Activated CD4-positive, alpha-beta T cell treated with anti-CD3 and anti-CD28 coated beads, Interleukin-2, amount 50 U/mL, for 4 hours (primary cell): ENCODE measurements at regions not wholly inside any gene's neighbourhood (a gene's known extent, or its start where the extent isn't known, plus 50 kb on each side); places are given as distances from the start of the nearest gene placed in this dataset.

ENCODE experiments used
- DNase-seq, 2 experiments: peaks; one replicate each; pipeline ENCODE4 v3.0.0-alpha.2; 2020

DNA sequence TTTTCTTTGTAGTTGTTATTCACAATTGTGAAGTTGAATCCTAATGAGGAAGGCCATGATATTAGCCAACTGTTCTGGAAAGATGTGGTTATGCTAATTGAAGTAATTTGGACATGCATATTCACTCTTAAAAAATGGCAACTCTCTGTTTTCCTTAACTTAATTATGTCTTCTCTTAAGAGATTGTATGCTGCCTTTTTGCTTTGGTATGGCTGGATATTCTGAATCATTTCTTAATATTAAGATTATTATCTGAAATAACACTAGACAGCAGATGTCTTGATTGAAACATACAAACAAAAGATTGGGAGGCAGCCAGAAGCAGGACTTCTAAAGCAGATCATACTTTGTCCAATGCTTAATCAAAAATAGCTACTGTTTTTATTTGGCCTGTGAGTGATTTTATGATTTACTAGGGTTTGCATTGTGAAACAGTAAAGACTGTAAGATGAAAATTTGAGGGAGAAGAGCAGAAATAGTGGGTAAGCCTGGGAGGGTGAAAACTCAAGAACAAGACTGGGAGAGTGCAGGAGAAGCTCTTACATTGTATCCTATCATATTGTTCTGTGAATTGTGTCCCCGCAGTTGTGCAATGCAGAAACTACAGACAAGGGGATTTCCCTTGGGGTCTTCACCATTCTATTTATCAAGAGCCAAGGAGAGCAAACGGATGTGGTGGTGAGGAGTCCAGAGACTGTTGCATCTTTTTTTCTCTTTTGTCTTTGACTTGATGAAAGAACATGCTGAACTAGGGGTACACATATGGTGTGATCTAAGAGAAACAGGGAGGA is 554.8 kb downstream of the TUSC7 start:
- DNase-seq = no peak

DNA sequence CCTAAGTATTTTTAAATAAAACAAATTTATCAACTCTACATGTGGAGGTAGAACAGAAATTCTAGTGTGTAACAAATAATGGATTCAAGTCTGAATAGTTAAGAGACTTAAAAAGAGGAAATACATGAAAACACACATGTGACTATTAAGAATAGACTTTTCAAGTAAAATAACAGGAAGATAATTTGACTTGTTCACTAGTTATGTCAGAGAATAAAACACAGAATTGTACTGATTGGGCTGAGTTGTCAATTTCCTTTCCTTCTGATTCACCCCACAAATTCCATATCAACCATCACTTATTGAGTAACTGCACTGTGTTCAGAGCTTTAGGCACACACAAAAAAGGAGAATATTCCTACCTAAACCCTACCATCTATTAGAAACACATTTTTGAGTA is 557.2 kb downstream of the TUSC7 start:
- no peak for DNase-seq

DNA sequence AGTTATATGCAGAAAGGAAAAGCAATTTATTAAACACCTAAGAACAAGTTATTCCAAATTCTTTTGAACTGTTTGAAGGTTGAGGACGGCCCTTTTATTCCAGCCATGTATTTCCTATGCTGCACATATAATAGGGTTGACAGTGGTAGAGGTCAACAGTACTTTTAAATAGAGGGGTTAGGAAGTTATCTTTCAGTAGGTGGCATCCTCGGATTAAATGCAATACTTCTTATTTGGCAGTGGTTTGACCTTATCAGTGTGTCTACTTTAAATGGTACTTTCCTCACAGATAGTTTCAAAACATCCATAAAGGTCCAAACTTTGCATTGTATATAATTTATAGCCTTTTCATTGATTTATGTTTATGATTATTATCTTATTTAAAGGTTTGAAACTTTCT is 558.7 kb downstream of the TUSC7 start:
- no peak for DNase-seq

DNA sequence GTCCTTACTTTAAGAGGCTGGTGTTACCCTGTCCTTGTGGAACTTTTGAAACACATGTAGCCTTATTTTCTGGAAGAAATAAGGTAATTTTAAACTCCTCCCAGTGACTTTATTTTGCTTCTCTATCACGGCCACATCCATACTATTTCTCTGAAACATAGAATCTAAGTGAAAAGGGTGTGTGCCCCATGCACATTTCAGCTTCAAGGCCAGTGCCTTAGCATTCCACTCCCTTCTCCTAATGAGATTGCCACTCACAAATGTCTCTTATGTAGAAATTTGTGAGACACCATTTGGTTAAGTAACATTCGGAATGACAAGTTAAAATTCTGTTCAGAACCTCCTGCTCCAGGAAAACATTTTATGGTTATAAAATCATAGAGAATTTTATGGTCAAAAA is 562.7 kb downstream of the TUSC7 start:
- no peak for DNase-seq

DNA sequence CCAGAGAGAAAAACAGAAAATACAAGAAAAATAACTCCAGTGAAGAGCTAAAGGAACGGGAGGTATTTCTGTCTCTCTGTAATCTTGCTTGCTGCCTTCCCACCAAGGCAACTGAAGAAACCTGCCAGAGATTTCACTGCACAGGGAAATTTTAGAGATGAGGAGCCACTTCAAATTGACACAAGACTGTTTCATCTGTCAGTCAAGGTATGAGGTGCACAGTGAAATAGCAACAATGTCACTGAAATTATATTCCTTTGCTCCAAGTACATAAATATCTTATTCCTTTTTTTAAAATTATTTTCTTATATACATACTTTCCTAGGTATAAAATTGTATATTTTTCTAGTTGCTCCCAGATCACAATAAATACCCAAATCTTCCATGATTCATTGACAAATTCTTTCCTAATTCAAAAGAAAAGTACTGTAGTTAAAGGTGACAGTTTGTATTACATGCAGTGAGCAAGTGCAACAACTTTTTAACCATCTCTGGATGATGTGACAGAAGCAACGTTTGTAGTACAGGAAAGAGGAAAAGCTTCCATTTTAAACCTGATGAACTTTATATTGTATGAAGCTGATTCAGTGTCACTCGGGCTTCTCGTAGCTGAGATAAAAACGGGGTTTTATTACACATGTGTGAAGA is 563.4 kb downstream of the TUSC7 start:
- no peak for DNase-seq

DNA sequence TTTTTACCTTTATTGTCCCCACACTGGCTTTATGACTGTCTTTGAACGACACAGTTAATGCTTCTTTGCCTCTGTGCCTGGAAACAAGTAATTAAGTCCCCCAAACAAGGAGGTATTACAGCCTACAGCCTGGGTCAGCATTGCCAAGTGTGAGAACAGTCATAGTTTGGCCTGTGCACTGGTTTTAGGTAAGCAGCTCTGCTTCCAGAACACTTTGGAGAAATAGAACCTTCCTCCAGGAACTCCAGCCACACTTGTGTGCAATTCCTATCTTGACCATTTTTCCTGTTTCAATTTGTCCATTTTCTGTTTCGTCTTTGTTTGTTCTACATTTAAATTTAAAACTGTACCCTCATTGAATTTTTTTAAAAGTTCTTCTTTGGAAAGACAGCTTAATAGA is 568.2 kb downstream of the TUSC7 start:
- DNase-seq = no peak

DNA sequence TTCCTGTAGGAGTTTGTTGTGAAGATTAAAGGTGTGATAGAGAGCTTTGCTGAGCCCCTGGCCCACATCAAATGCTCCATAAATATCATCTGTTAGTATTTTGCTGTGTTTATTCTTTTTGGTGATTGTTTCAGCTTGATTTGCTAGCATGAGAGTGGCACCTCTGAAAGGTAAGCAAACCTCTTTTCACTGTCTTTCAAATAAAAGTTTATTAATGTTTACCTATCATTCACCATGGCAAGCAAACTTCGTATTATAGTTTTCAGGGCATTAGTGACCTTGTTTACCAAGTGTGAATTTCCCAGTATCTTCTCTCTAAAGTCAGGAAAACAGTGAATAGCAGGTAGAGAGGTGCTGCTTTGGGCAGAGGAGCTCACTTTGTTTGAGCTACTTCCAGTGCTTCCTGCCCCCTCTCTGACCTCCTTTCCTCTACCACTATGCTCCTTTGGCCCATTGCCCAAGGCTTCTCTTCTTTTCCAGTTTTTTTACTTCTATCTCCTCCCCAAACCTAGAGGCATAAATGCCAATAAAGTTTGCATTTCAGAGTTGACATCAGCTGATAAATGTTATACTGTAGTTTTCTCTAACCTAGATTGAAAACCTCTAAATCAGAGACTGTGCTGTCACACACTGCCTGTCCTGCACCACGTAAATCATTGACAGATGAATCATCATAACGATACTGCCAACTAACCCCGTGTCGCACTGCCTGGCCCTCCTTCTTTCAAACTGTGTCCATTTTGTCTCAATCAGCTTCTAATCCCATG is 569.0 kb downstream of the TUSC7 start:
- DNase-seq = no peak

DNA sequence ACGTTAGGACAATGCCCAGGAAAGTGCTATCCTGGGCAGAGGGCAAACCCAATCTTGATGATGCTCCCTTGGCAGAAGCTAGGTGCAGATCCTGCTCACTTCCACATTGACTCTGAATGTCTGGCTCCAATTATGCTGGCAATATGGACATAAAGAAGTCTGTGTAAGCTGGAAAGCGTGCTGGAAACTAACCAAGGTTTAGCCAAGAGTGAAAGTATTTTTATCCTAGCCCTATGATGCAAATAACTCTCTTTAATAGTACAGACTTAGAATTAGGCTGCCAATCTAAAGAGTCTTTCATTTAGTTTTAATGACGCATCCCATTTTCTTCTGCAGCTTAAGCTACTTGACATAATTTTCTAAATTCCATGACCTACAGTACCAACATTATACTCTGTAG is 571.8 kb downstream of the TUSC7 start:
- no peak for DNase-seq

DNA sequence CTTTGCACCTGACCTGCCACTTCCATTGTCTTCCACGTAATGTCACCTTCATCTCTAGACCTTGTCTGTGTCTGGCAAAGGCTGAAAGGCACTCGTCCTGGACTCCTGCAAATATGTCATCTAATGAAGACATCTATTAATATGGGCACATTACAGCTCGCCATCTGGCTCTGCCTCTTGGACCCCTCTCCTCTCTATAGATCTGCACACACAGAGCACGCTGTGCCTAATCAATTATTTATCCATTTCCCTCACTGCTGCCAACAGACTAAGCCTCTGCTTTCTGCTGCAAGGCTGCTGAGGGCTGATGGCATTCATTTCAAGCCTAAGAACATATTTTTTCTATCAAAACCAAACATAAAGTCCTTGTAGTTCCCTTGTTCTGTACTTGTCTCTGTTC is 573.0 kb downstream of the TUSC7 start:
- no peak for DNase-seq

DNA sequence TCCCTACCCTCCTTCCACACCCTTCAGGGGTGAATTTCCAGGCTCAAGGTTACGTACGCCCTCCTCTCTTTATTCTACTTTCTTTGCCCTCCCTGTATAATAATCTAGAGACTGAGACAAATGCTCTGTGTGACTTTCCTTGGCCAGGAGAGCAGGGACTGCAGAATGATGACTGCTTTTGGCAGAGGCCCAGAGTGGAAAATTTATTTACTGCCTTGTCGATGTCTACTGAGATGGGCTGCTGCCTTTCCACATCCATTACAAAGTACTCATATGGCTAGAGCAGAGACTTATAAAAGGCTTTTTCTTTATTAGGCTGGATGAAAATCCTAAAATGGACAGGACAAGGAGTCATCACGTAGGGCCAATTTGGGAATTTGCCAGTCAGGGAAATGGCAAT is 576.2 kb downstream of the TUSC7 start:
- no peak for DNase-seq

DNA sequence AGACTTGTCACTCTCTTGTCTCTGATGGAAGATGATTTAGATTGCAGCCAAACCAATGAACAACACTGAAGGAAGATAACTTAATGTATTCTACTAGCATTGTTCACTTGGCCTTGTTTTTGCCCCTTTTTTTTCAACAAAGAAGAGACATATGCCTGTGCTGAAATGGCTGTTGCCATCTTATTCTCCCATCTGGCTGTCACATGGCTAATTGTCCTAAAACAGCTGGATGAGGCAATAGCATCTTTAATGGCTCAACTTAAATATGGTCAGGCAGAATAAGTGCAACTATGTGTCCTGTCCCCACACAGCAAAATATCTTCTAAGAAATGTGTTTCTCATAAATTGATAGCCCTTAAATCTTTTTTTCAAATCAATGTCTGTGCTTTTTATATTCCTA is 576.9 kb downstream of the TUSC7 start:
- no peak for DNase-seq

DNA sequence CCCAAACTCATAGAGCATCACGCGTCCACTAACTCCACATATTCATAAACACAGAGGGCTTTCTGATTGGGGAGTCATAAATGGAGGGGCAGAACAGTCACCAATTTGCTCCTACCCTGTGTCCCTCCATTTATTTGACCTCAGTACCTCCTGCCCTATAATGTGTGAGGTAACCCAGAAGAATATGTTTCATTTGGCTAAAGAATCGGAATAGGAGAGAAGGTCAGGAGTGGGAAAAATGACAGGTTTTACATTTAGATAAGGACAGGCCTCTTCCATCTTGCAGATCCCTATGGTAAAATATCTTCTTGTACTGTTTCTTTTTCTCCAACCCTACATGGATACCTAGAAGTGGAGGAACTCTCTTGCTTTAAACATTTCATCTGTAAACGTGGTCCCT is 578.0 kb downstream of the TUSC7 start:
- no peak for DNase-seq

DNA sequence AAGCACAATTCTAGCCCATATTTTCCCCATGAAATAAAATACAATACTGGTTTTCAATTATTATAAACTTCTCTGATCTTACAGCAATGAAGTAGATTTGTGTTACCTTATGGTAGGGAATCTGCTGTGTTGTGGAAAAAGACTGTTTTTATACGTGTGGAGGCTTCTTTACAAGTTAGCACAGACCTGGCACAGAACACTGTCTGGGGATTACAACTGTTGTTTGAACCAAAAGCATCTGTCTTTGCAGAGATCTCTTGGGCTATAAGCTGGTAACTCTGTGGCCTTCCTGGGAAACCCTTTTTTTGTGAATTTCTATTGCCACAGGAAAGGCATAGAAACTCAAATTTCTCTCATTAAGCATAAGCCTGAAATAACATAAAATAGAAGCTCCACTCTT is 581.9 kb downstream of the TUSC7 start:
- no peak for DNase-seq

DNA sequence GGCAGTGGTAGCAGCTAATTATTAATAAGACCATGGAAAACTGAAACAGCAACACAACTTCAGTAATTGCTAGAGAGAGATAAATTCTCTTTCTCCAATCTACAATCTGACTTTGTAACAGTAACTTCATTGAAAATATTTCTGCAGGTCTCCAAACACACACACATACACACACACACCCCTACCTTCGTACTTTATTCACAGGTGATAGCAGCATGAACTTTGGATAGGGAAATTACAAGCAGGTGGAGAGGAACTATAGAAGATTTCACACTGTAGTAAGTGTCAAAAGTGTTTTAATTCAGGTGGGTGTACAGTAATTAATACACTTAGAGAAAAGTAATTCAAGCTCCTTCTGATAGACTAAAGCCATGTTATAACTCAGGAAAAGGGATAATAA is 587.5 kb downstream of the TUSC7 start:
- DNase-seq = no peak

DNA sequence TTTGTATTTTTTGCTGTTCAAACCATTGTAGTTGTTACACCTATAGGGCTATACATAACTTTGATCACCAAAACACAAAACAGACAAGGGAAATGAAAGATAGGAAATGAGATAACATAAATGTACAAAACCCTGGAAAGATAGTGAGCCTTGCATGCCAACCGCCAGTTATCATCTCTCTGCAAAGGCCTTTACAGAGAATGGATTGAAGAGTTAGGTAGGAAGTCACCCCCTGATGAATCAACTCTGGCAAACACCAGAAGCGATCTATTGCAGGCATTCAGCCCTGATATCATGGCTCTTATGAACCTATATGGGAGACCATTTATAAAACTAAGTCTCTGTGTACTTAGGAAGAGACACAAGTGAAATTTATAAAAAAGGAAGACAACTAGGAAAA is 588.0 kb downstream of the TUSC7 start:
- DNase-seq = no peak

DNA sequence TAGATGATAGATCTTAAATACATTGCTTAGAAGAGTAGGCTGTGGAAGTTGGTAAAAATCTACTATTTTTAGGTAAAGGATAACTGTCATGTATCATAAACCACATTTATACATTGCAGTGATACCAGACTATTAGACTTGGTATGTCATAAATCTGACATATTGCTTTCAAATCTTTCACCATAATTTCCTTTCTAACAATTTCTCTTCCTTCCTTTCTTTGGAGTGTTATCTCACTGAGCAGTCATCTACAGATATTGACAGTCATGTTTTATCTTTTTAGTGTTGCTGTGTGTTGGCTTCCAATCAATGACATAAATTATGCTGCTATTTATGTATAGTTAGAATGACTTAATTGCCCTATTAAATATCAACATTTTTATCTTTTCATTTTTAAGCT is 588.7 kb downstream of the TUSC7 start:
- no peak for DNase-seq

DNA sequence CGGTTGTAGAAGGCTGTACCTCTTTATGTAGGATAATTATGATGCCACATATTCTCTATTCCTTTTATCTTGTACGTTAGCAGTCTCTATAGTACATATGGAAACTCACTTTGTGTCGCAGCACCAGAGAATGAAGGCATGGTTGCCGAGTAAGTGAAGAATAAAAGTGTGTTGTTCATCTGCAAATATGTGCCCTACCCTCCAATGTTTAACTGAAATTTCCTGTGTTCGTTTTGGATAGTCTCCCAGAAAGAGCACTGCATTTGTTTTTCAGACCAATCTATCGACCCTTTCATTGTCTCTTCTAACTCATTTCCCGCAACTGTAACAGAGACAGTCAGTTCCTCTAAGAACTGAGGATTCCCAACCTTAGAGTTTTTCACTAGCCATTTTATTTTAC is 592.8 kb downstream of the TUSC7 start:
- no peak for DNase-seq

DNA sequence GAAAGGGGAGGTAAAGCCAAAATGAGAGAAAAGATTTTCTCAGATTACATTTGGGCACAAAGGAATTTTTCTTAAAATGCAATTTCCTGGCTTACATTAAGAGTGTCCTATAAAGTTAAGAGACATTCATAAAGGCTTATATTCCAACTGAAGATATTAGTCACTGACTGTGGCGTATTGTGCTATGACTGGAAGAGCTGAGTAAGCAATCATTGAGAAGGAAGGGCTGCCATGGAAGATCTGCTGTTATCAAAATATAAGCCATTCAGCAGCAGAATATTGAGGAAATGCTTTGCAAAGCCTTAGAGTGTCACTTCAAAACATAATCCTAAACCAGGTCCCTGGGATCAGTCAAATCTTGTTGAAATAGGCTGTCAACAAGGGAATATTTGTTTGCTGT is 593.9 kb downstream of the TUSC7 start:
- no peak for DNase-seq

DNA sequence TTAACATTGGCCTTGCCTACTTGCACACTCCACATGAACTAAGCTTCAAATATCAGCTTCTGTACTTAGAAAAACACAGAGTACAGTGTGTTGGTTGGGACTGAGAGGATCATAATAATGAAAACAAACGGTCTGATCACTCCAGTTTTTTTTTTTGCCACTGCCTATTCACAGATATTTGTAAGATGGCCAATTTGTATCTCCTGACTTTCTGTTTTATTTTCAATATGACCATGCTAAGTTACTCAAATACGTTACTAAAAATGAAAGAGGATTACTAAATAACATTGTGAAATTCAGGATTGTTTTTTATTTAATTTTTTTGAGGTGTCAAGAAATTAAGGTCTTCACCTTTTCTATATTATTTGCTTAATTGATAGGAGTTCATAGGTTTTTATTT is 595.1 kb downstream of the TUSC7 start:
- DNase-seq = no peak

DNA sequence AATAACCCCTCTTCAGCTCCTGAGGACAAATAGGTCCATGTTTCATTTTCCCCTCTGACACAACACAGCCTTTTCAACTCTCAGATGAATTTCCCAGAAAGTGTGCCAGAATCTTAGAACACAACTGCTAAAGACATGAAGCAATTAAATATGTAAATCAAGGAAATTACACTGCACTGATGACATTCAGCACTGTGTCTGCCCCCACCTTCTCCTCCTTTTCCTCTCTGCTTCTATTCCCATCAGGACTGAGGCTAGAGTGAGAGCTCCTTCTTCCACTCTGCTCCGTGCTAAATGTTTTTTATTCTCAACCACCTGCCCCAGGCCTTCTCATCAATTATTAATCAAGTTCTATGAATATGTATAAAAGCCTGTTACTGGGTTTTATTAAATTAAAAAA is 596.1 kb downstream of the TUSC7 start:
- DNase-seq = no peak

DNA sequence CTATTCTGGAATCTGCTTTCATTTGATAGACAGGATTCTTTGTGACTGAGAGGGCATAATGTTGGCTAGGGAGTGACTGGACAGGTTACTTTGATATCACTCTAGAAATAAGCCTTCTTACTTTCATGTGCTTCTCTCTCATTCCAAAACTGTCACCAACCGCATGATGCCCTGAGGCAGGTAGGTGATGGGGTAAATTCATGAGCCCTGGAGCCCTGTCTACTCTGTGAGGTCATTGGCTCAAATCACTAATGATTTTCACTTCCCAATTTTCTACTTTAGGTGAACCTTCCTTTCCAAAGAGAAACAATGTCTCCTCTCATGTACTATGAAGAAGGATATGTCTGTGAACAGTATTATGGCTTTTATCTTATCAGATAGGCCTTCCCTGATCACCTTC is 596.7 kb downstream of the TUSC7 start:
- DNase-seq = no peak

DNA sequence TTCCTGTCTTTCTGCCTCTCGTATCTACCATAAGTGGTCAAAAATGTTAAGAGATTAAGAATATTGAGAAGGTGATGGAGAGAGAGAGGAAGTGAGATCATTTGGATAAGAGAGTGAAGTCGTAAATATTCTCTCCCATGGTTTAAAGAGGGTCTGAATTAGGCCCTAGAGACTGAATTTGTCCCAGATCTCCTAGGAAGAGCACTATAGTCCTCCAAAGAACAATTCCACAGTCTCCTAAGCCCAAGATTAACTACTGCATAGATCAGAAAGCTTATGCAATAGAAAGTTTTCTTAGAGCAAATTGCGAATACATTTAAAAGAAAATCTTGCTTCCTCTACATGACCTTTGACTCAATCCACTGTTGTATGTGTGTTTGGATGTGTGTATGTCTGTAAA is 598.8 kb downstream of the TUSC7 start:
- no peak for DNase-seq

DNA sequence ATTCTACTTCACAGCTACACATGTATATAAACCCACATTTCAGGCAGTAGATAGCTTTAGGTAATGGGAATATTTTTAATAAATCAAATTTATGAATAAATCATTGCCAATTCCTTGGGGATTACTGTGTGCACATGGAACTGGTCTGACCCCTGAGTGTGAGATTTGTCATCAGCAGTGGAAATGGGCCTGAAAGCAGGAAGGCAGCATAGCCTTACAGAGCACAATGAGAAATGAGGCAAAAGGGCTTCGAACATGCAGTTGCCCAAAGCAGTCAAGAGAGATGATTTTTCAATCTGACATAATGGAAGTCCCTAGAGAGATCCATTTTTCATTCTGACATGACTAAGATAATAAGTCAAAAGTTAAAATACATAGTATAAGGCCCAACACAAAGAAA is 599.2 kb downstream of the TUSC7 start:
- no peak for DNase-seq

DNA sequence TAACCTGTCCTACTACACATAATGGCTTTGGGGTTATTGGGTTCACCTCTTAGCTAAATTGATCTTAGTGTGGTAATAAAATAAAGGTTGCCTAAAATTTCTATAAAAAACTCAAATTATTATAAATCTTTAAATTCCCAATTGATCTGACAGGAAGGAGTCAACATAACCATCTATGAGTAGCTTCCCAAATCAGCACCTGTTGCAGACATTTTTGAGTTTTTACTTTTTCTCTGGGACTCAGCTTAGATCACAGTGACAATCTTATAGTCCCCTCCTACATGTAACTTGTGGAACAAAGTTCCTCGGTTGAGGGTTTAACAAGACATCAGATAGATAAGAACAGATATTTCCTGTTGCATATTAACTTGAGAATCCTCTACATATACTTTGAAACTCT is 601.0 kb downstream of the TUSC7 start:
- DNase-seq = no peak
